ENCODE measurements at regions not wholly inside any gene's neighbourhood (a gene's known extent, or its start where the extent isn't known, plus 50 kb on each side); places are given as distances from the start of the nearest gene placed in this dataset.

GRCh38 chr4:141569141-141569540 lies 67.2 kb upstream of the IL15 start:
- no peak for TF ChIP-seq CTCF (IDR thresholded peaks at IDR 0.05)

- no peak for TF ChIP-seq CTCF (IDR thresholded peaks at IDR 0.05)
These were observed 66.1 kb upstream of the IL15 start for GRCh38 chr4:141570290-141570689.

GRCh38 chr4:141571362-141571761 lies 65.0 kb upstream of the IL15 start:
- TF ChIP-seq CTCF (IDR thresholded peaks at IDR 0.05), result no peak

GRCh38 chr4:141571793-141572192 lies 64.6 kb upstream of the IL15 start:
- no peak for TF ChIP-seq CTCF (IDR thresholded peaks at IDR 0.05)

GRCh38 chr4:141573678-141574077 lies 62.7 kb upstream of the IL15 start:
- no peak for TF ChIP-seq CTCF (IDR thresholded peaks at IDR 0.05)

- no peak for TF ChIP-seq CTCF (IDR thresholded peaks at IDR 0.05)
These were observed 60.5 kb upstream of the IL15 start for GRCh38 chr4:141575884-141576283.

- no peak for TF ChIP-seq CTCF (IDR thresholded peaks at IDR 0.05)
These were observed 59.7 kb upstream of the IL15 start for GRCh38 chr4:141576585-141577110.

- TF ChIP-seq CTCF (IDR thresholded peaks at IDR 0.05), result no peak
These were observed 57.9 kb upstream of the IL15 start for GRCh38 chr4:141578451-141578850.

All from LNCAP (cell line).